SJSA1 (cell line): ENCODE measurements at regions not wholly inside any gene's neighbourhood (a gene's known extent, or its start where the extent isn't known, plus 50 kb on each side); places are given as distances from the start of the nearest gene placed in this dataset.
"Not testable (repeated sequence)": the region's sequence is repeated elsewhere in the genome, so short reads cannot be mapped to it uniquely, and the experiment has no call there.

Experiments used
- DNase-seq, 2 experiments: peaks; one replicate each; pipeline ENCODE4 v3.0.0-alpha.2; 2015 to 2020; ENCODE audit warnings: low spot score in 2 of 2, low read depth in 1 of 2
- H3K27ac ChIP-seq: fragments of 250-450 bp; sonication (Bioruptor Pico); 2 replicates; pipeline ENCODE4 v1.5.1; 2020; ENCODE audit warnings: mild to moderate bottlenecking, moderate library complexity
- H3K27me3 ChIP-seq: fragments of 250-450 bp; sonication (Bioruptor Pico); replicated peaks from 2 replicates; pipeline ENCODE4 v1.5.1; 2020; ENCODE audit warnings: mild to moderate bottlenecking, moderate library complexity
- H3K36me3 ChIP-seq: fragments of 250-450 bp; sonication (Bioruptor Pico); 2 replicates; pipeline ENCODE4 v1.5.1; 2020; ENCODE audit warnings: mild to moderate bottlenecking
- H3K4me1 ChIP-seq: fragments of 250-450 bp; sonication (Bioruptor Pico); replicated peaks from 2 replicates; pipeline ENCODE4 v1.6.1; 2021; ENCODE audit warnings: mild to moderate bottlenecking
- H3K4me3 ChIP-seq: fragments of 250-450 bp; sonication (Bioruptor Pico); 2 replicates; pipeline ENCODE4 v1.5.1; 2020; ENCODE audit warnings: mild to moderate bottlenecking
- H3K9me3 ChIP-seq: fragments of 250-450 bp; sonication (Bioruptor Pico); replicated peaks from 2 replicates; pipeline ENCODE4 v1.5.1; 2020; ENCODE audit warnings: mild to moderate bottlenecking

DNA sequence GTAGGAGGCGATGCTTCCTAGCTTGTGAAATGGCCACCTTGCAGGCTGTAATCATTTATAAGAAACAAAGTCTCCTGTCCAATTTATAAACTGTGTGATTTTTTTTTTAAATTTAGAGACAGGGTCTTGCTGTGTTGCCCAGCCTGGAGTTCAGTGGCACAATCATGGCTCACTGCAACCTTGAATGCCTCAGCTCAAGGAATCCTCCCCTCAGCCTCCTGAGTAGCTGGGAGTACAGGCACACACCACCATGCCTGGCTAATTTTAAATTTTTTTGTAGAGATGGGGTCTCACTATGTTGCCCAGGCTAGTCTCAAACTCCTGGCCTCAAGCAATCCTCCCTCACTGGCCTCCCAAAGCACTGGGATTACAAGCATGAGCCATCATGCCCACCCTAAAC lies 150.1 kb downstream of the PTPRU start:
- peak in 1 of 2 experiments; percentile 21 for DNase-seq
- H3K4me1 ChIP-seq, H3K4me3 ChIP-seq, H3K27ac ChIP-seq, H3K36me3 ChIP-seq, H3K27me3 ChIP-seq, H3K9me3 ChIP-seq: not testable (repeated sequence)

DNA sequence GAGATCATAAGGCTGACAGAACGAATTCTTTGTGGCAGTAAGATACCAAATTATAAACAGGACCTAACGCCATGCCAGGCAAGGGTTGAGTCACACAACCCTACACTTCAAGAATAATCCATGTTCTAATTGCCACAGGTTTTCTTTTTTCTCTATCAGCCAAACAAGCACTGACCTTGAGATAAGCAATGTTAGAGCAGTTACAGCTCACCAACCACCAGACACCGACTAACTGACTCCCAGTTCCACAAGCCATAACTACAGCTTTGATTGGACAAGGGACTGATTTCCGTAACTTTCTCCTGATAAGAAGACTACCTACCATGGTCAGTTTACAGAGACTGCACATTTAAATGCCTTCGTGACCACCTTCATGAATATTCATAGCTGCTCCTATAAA lies 149.6 kb downstream of the PTPRU start:
- H3K4me1 ChIP-seq, result no peaks in the 10 kb centered on the region
- no peak overlapping the region for H3K4me3 ChIP-seq
- no peaks in the 10 kb centered on the region for H3K27me3 ChIP-seq
- DNase-seq, result no peak
- no peaks in the 10 kb centered on the region for H3K9me3 ChIP-seq
- H3K36me3 ChIP-seq, result no peaks in the 10 kb centered on the region
- H3K27ac ChIP-seq, result no peak overlapping the region

- peak in 1 of 2 experiments; percentile 25 for DNase-seq
- no peaks in the 10 kb centered on the region for H3K36me3 ChIP-seq
- H3K27me3 ChIP-seq, result no peaks in the 10 kb centered on the region
- no peaks in the 10 kb centered on the region for H3K4me1 ChIP-seq
- no peak overlapping the region for H3K4me3 ChIP-seq
- peaks cover 3% of the 10 kb centered on the region for H3K9me3 ChIP-seq
- no peak overlapping the region for H3K27ac ChIP-seq
Observed at GRCh38 chr1:29384496-29385015, 148.2 kb downstream of the PTPRU start.

GRCh38 chr1:29383746-29384371 lies 147.5 kb downstream of the PTPRU start:
- no peak overlapping the region for H3K27ac ChIP-seq
- H3K9me3 ChIP-seq, result peaks cover 7% of the 10 kb centered on the region
- H3K4me3 ChIP-seq, result no peak overlapping the region
- no peaks in the 10 kb centered on the region for H3K36me3 ChIP-seq
- H3K27me3 ChIP-seq, result no peaks in the 10 kb centered on the region
- no peaks in the 10 kb centered on the region for H3K4me1 ChIP-seq
- peak in 1 of 2 experiments; percentile 16 for DNase-seq

DNA sequence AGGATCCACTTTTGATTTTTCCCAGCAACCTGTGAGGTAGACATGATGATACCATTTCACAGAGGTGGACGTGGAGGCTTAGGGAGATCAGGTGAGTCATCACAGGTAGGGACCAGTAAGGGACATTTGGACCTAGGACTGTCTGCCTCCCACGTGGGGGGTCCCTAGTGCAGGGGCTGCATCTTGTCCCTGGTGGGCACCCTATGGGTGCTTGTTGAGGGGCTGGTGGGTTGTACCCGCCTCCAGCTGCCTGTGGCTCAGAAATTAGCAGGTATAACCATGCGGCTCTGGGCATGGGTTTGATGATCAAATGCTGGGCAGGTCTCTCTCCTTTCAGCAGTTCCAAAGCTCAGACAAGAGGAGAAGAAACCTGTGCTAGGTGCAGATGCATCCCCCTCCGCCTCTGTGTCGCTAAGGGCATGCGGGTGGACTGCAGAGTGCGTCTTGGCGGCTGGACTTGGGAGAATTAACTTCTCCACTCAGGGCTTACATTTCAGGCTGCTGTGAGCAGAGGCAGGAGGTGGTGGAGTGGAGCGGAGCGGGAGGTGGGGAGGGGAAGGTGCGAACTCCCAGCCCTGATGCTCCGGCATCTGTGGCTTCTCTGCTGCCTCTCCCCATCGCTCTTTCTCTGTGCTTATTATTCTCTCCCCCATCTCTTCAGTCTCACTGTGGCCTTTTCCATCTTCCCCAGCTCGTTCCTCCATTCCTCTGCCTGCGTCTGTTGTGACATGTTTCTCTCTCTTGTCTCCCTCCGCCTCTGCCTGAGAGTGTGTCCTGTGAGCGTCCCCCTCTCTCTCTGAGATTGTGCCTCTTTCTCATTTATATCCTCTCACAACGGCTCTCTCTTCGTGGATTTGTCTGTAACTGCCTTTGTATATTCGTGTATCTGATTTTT lies 146.8 kb downstream of the PTPRU start:
- Histone ChIP-seq H3K27me3 (no peaks in the 10 kb centered on the region), H3K27ac (no peak overlapping the region), H3K4me1 (no peaks in the 10 kb centered on the region), H3K4me3 (no peak overlapping the region), H3K9me3 (peaks cover 7% of the 10 kb centered on the region), H3K36me3 (no peaks in the 10 kb centered on the region)
- peak in 1 of 2 experiments; percentile 22 for DNase-seq

DNA sequence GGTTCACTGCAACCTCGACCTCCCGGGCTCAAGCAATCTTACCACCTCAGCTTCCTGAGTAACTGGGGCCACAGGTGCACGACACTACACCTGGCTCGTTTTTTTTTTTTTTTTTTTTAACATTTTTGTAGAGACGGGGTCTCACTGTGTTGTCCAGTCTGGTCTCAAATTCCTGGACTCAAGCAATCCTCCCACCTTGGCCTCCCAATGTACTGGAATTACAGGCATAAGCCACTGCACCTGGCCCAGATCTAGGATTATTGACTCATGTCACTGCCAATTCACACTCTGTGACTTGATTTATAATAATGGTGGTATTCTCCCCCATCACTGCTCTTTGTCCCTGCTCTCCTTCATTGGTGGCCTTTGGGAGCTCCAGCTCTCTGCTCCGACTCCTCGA lies 145.1 kb downstream of the PTPRU start:
- no peak overlapping the region for H3K27ac ChIP-seq
- no peaks in the 10 kb centered on the region for H3K36me3 ChIP-seq
- no peaks in the 10 kb centered on the region for H3K4me1 ChIP-seq
- H3K9me3 ChIP-seq, result peaks cover 7% of the 10 kb centered on the region
- no peak overlapping the region for H3K4me3 ChIP-seq
- H3K27me3 ChIP-seq, result no peaks in the 10 kb centered on the region
- DNase-seq, result no peak

GRCh38 chr1:29380532-29380931 lies 144.2 kb downstream of the PTPRU start:
- Histone ChIP-seq H3K27ac (no peak overlapping the region), H3K36me3 (no peaks in the 10 kb centered on the region), H3K9me3 (peaks cover 7% of the 10 kb centered on the region), H3K4me3 (no peak overlapping the region), H3K4me1 (no peaks in the 10 kb centered on the region), H3K27me3 (no peaks in the 10 kb centered on the region; the same call in 1 of the 2 replicates)
- no peak for DNase-seq

- H3K4me3 ChIP-seq, result no peak overlapping the region
- DNase-seq, result peak; percentile 28
- no peaks in the 10 kb centered on the region for H3K4me1 ChIP-seq
- H3K27me3 ChIP-seq, result no peaks in the 10 kb centered on the region; the same call in 1 of the 2 replicates
- no peak overlapping the region for H3K27ac ChIP-seq
- H3K36me3 ChIP-seq, result no peaks in the 10 kb centered on the region
- peaks cover 7% of the 10 kb centered on the region for H3K9me3 ChIP-seq
Observed at GRCh38 chr1:29379443-29380073, 143.2 kb downstream of the PTPRU start.
